Fibroblast of pulmonary artery (primary cell): ENCODE measurements at regions not wholly inside any gene's neighbourhood (a gene's known extent, or its start where the extent isn't known, plus 50 kb on each side); places are given as distances from the start of the nearest gene placed in this dataset.
A peak's percentile ranks its signal among the peaks of the same experiment; 100 is the strongest.

Source experiments
- DNase-seq: peaks from one replicate; pipeline ENCODE4 v3.0.0-alpha.2; 2010; ENCODE audit warnings: low read depth
- H3K4me3 ChIP-seq: replicated peaks from 2 replicates; pipeline ENCODE4 v1.5.1; 2011; ENCODE audit warnings: low read depth, mild to moderate bottlenecking, control low read depth, low read length, moderate library complexity
- TF ChIP-seq, protein P1 (sequence below): IDR thresholded peaks from 2 replicates; pipeline ENCODE4 v1.5.1; 2011; ENCODE audit warnings: mild to moderate bottlenecking, control low read depth, low read length, inconsistent platforms; ENCODE audit errors: missing control alignments

- TF ChIP-seq, protein P1, sequence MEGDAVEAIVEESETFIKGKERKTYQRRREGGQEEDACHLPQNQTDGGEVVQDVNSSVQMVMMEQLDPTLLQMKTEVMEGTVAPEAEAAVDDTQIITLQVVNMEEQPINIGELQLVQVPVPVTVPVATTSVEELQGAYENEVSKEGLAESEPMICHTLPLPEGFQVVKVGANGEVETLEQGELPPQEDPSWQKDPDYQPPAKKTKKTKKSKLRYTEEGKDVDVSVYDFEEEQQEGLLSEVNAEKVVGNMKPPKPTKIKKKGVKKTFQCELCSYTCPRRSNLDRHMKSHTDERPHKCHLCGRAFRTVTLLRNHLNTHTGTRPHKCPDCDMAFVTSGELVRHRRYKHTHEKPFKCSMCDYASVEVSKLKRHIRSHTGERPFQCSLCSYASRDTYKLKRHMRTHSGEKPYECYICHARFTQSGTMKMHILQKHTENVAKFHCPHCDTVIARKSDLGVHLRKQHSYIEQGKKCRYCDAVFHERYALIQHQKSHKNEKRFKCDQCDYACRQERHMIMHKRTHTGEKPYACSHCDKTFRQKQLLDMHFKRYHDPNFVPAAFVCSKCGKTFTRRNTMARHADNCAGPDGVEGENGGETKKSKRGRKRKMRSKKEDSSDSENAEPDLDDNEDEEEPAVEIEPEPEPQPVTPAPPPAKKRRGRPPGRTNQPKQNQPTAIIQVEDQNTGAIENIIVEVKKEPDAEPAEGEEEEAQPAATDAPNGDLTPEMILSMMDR: no peak
- H3K4me3 ChIP-seq: no peak overlapping the region
- no peak for DNase-seq
Measured at GRCh38 chr9:99411479-99412115, 189.5 kb downstream of the SEC61B start.

GRCh38 chr9:99412606-99413005, 190.5 kb downstream of the SEC61B start:
- TF ChIP-seq, protein P1: no peak
- DNase-seq: no peak
- no peak overlapping the region for H3K4me3 ChIP-seq

DNA sequence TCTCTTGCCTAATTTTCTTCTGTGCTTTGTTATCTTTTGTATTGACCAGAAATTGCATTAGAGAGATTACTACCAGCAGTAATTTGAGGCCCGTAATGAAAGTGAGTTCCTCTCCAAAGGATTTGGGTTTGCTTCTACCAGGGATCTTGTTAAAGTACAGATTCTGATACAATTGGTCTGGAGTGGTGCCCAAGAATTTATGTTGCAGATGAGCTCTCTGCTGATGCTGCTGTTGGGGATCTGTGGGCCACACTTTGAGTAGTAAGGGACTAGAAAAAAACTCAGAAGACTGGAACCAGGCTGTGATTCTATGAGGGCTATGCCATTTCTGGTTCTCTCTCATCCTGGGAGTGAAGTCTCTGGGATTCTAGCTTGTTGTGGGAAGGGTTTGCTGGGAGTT, 192.2 kb downstream of the SEC61B start:
- DNase-seq: no peak
- TF ChIP-seq, protein P1: no peak
- H3K4me3 ChIP-seq: no peak overlapping the region

GRCh38 chr9:99415606-99416005, 193.5 kb downstream of the SEC61B start:
- H3K4me3 ChIP-seq: no peak overlapping the region
- TF ChIP-seq, protein P1: no peak
- no peak for DNase-seq

- DNase-seq: peak; percentile 32
- TF ChIP-seq, protein P1: no peak
- H3K4me3 ChIP-seq: no peak overlapping the region
Measured at GRCh38 chr9:99416007-99416406, 193.9 kb downstream of the SEC61B start.

- TF ChIP-seq, protein P1: no peak
- no peak overlapping the region for H3K4me3 ChIP-seq
- peak; percentile 13 for DNase-seq
Measured at GRCh38 chr9:99419070-99419469, 197.0 kb downstream of the SEC61B start.

- DNase-seq: no peak
- TF ChIP-seq, protein P1: no peak
- no peak overlapping the region for H3K4me3 ChIP-seq
Measured at GRCh38 chr9:99421369-99421768, 199.3 kb downstream of the SEC61B start.
